GM19043 (cell line): ENCODE measurements at regions not wholly inside any gene's neighbourhood (a gene's known extent, or its start where the extent isn't known, plus 50 kb on each side); places are given as distances from the start of the nearest gene placed in this dataset.
"Not testable (repeated sequence)": the region's sequence is repeated elsewhere in the genome, so short reads cannot be mapped to it uniquely, and the experiment has no call there.

Source experiments
- ATAC-seq: cut with Tn5 transposase; IDR thresholded peaks from one replicate; pipeline ENCODE4 v1.9.1; 2021; ENCODE audit warnings: low read depth; ENCODE audit not compliant: unreplicated experiment

- not testable (repeated sequence) for ATAC-seq
Measured at GRCh38 chr7:73176813-73177212, 91.0 kb upstream of the SPDYE9 start.

- ATAC-seq = not testable (repeated sequence)
Measured at GRCh38 chr7:73175322-73175721, 89.5 kb upstream of the SPDYE9 start.

DNA sequence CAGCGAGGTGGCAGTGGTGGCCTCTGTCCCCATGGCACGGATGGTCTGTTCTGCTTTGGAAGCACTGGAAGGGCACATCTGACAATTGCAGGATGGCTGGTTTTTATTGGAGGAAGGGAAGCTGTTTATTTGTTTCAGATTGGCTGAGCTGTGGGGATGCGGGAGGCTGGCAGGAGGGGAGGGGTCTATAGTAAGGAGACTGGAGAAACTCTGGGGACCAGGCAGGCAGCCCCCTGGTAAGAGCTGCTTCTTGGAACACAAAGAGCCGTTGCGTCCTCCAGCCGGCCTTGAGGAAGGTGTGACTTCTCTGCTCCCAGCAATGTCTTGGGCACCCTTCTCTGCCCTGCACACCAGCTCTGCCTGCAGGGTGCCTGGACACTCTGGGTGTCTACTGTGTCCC lies 85.1 kb upstream of the SPDYE9 start:
- ATAC-seq = not testable (repeated sequence)

GRCh38 chr7:73170415-73170814 lies 84.6 kb upstream of the SPDYE9 start:
- ATAC-seq = not testable (repeated sequence)

DNA sequence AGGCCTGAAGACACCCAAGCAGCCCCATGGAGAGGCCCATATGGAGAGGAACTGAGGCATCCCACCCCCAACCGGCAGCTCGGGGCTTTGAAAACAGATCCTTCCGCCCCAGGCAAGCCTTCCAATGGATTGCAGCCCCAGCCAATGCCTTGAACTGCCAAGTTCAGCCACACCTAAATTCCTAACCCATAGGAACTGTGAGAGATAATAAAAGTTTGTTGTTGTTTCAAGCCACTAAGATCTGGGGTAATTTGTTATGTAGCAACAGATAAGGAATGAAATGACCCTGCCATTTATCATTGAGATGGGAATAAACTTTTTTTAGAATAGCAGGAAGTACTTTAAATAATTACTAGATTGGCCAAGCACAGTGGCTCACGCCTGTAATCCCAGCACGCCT lies 80.3 kb upstream of the SPDYE9 start:
- not testable (repeated sequence) for ATAC-seq

DNA sequence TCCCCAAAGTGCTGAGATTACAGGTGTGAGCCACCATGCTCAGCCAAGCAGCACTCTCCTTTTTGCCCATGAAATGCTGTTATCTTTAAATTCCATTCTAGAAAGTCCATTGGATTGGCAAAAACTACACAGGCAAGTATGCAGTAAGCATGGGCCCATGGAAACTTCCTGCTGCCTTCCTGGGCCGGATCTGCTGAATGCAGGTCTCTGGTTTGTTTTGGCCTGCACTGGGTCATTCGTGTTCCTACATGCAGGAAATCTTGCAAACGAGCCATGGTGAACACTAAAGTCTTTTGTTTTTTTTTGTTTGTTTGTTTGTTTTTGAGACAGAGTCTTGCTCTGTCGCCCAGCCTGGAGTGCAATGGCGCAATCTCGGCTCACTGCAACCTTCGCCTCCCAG lies 76.8 kb upstream of the SPDYE9 start:
- not testable (repeated sequence) for ATAC-seq

GRCh38 chr7:73161727-73162126 lies 75.9 kb upstream of the SPDYE9 start:
- ATAC-seq = not testable (repeated sequence)

GRCh38 chr7:73157169-73157661 lies 71.4 kb upstream of the SPDYE9 start:
- ATAC-seq = not testable (repeated sequence)

DNA sequence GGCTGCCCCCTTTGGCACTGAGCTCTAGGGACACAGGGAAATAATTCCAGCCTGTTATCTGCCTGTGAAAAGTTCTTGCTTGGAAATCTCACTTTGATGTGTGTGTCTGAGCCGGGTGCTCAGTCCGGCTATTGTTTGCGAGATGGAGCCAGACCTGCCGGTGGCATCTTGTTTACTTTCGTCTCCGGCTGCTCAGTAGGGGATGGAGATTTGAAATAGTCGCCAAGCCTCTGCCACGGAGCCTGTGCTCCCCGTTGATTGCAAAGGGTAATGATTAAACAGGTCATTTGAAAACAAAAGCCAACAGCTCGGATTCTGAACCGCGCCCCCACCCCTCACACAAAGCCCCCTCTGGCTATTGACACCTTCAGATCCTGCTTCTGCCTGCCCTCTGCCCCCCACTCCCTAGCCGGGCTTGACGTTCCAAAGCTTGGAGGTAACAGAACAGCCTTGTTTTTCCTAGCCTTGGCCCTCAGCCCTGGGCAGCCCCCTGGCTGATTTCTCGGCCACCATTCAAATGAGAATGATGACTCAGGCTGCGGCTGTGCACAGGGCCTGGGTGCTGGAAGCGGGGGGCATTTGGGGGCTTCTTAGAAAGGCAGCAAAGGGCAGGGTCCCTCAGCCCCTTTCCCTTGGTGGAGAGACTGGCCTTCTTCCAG lies 70.8 kb upstream of the SPDYE9 start:
- not testable (repeated sequence) for ATAC-seq

DNA sequence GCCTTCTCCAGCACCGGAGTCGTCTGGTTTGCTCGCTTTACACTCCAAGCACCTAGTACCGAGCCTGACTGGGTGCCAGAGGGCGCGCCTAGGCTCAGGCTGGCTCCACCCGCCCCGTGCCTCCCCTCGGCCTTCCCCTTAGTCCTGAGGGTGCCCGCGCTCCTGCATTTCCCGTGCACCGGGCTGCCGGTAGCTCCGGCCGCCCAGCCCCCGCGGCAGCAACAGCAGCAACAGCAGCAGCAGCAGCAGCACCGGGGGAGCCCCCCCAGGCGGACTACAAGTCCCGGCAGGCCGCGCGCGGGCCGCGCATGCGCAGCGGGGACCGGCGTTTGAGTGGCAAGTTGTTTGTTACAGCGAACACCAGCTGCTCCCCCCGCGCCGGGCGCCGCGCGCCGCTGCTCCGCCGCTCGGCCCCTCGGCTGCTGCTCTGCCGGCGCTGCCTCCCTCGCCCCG lies 68.8 kb upstream of the SPDYE9 start:
- peak; percentile 91 for ATAC-seq

GRCh38 chr7:73153921-73154585 lies 68.2 kb upstream of the SPDYE9 start:
- not testable (repeated sequence) for ATAC-seq

DNA sequence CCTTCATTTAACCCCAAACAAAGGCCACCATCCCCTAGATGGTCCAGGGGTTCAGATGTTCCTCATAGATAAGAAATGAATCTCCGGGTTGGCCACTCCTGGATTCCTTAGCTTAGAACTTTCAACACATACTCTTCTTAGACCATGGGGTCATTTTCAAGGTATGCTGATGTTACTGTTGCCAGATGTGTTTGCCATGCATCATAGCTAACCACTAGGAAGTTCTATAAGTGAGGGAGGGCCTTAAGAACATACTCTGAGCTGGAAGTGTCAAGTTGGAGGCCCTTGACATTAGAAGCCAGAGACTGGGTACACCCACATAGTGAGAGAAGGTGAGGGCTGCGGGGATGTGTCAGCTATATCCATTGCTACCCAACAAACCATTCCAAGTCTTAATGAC lies 62.7 kb upstream of the SPDYE9 start:
- not testable (repeated sequence) for ATAC-seq

GRCh38 chr7:73147681-73148080 lies 61.8 kb upstream of the SPDYE9 start:
- ATAC-seq = not testable (repeated sequence)

DNA sequence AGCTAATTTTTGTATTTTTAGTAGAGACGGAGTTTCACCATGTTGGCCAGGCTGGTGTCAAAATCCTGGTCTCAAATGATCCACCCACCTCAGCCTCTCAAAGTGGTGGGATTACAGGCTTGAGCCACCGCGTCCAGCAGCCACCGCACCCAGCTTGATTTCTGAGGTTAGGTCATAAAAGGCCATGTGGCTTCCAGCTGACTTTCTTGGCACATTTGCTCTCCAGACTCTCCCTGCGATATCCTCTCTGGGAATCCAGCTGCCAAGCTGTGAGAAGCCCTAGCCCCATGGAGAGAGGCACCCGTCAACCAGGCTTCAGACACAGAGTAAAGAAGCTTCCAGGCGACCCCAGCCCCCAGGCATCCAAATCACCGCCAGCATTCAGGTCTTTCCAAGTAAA lies 58.2 kb upstream of the SPDYE9 start:
- ATAC-seq = not testable (repeated sequence)

DNA sequence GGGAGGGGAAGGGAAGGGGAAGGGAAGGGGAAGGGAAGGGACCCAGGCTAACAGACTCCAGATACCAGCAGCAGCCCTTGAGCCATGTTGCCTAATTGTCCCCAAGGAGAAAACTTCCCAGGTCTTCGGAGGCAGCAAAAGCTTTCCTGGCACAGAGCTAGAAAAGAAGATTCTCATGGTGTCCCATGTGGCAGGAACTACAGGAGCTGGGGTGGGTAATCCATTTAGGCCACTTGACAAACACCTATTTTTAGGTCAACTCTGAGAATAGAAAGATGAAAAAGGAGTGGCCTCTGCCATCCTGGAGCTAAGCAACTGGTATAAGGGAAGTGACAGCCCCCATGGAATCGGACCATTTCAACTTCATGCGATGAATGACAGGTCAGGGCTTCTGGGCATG lies 52.1 kb upstream of the SPDYE9 start:
- ATAC-seq = not testable (repeated sequence)
